T-helper 17 cell (primary cell): ENCODE measurements at regions not wholly inside any gene's neighbourhood (a gene's known extent, or its start where the extent isn't known, plus 50 kb on each side); places are given as distances from the start of the nearest gene placed in this dataset.
"Not testable (repeated sequence)": the region's sequence is repeated elsewhere in the genome, so short reads cannot be mapped to it uniquely, and the experiment has no call there.

Source experiments
- ATAC-seq: fragments of 150-1000 bp; cut with Tn5 transposase; 2 replicates; pipeline ENCODE4 v1.10.0; 2021; ENCODE audit warnings: mild to moderate bottlenecking, moderate library complexity
- DNase-seq, 3 donors: peaks; one replicate each; pipeline versions ENCODE4 v3.0.0 to v3.0.0-alpha.2; 2020 to 2021
- H3K9me3 ChIP-seq: one replicate; pipeline ENCODE4 v1.7.0; 2013; ENCODE audit warnings: low read length, mild to moderate bottlenecking; ENCODE audit not compliant: control insufficient read depth, poor library complexity, severe bottlenecking
- H3K27ac Mint-ChIP-seq: one replicate; pipeline ENCODE4 v1.8.0; 2022; ENCODE audit warnings: mild to moderate bottlenecking, moderate library complexity, mixed read lengths
- H3K27me3 Mint-ChIP-seq: one replicate; pipeline ENCODE4 v1.8.0; 2022; ENCODE audit warnings: mixed read lengths
- H3K36me3 Mint-ChIP-seq: one replicate; pipeline ENCODE4 v1.8.0; 2022; ENCODE audit warnings: low read depth, mixed read lengths
- H3K4me1 Mint-ChIP-seq: one replicate; pipeline ENCODE4 v1.8.0; 2022; ENCODE audit warnings: mild to moderate bottlenecking, mixed read lengths
- H3K4me3 Mint-ChIP-seq: one replicate; pipeline ENCODE4 v1.8.0; 2022; ENCODE audit warnings: mild to moderate bottlenecking, moderate library complexity, mixed read lengths

GRCh38 chr13:111661052-111661451 is 340.6 kb downstream of the TEX29 start:
- no peaks in the 10 kb centered on the region for H3K36me3 Mint-ChIP-seq
- no peak overlapping the region for H3K27ac Mint-ChIP-seq
- H3K4me1 Mint-ChIP-seq = peaks cover 3% of the 10 kb centered on the region
- H3K4me3 Mint-ChIP-seq = no peak overlapping the region
- no peaks in the 10 kb centered on the region for H3K9me3 ChIP-seq
- no peak for ATAC-seq
- DNase-seq = no peak
- H3K27me3 Mint-ChIP-seq = peaks cover 35% of the 10 kb centered on the region

DNA sequence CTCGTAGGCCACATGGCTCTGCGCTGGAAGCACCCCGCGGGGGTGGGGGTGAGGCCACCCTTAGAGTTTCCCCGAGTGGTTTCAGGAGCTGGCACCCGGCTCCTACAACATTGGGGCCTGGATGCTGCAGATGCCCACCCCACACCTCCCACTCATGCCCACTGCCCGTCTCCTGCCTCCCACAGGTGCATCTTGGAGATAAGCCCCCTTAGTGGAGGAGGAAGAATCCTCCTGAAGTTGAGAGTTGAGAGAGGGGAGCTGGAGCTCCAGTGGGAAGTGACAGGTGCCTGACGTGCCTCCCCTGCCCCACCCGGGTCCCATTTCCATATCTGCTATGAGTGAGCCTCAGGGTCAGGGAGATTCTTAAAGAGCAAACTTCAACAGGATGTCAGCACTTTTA is 341.3 kb downstream of the TEX29 start:
- no peaks in the 10 kb centered on the region for H3K9me3 ChIP-seq
- no peaks in the 10 kb centered on the region for H3K36me3 Mint-ChIP-seq
- ATAC-seq (no peak), DNase-seq (no peak)
- no peak overlapping the region for H3K27ac Mint-ChIP-seq
- H3K4me3 Mint-ChIP-seq = no peak overlapping the region
- H3K4me1 Mint-ChIP-seq = peaks cover 3% of the 10 kb centered on the region
- H3K27me3 Mint-ChIP-seq = peaks cover 28% of the 10 kb centered on the region

GRCh38 chr13:111662451-111662850 is 342.0 kb downstream of the TEX29 start:
- Mint-ChIP-seq H3K4me1 (peaks cover 3% of the 10 kb centered on the region), H3K27ac (no peak overlapping the region), H3K27me3 (peaks cover 24% of the 10 kb centered on the region), H3K36me3 (no peaks in the 10 kb centered on the region), H3K4me3 (no peak overlapping the region)
- no peaks in the 10 kb centered on the region for H3K9me3 ChIP-seq
- DNase-seq = no peak
- no peak for ATAC-seq

- no peaks in the 10 kb centered on the region for H3K9me3 ChIP-seq
- peaks cover 24% of the 10 kb centered on the region for H3K27me3 Mint-ChIP-seq
- H3K36me3 Mint-ChIP-seq = no peaks in the 10 kb centered on the region
- no peak overlapping the region for H3K4me3 Mint-ChIP-seq
- H3K4me1 Mint-ChIP-seq = peaks cover 3% of the 10 kb centered on the region
- DNase-seq (no peak), ATAC-seq (no peak)
- no peak overlapping the region for H3K27ac Mint-ChIP-seq
Measured at GRCh38 chr13:111662895-111663294, 342.5 kb downstream of the TEX29 start.

DNA sequence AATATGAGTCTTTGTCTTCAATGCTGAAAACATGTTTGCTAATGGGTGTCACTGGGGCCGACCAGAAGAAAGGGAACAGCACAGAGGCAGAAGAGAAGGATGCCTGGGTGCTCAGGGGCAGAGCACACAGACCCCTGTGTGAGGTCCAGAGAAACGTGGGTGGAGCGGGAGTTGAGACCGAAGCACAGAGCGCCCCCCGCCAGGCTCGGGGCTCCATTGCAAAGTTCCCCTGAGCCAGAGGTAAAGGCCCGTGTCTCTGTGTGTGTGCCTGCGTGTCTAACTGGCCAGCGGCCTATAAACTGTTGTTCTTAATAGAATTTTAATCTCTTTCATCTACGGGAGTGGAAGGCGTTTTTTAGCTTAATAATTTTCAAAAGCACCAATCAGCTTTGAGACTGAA is 343.1 kb downstream of the TEX29 start:
- no peaks in the 10 kb centered on the region for H3K9me3 ChIP-seq
- DNase-seq (no peak), ATAC-seq (no peak)
- peaks cover 18% of the 10 kb centered on the region for H3K27me3 Mint-ChIP-seq
- no peak overlapping the region for H3K27ac Mint-ChIP-seq
- H3K36me3 Mint-ChIP-seq = no peaks in the 10 kb centered on the region
- H3K4me1 Mint-ChIP-seq = peaks cover 3% of the 10 kb centered on the region
- no peak overlapping the region for H3K4me3 Mint-ChIP-seq

DNA sequence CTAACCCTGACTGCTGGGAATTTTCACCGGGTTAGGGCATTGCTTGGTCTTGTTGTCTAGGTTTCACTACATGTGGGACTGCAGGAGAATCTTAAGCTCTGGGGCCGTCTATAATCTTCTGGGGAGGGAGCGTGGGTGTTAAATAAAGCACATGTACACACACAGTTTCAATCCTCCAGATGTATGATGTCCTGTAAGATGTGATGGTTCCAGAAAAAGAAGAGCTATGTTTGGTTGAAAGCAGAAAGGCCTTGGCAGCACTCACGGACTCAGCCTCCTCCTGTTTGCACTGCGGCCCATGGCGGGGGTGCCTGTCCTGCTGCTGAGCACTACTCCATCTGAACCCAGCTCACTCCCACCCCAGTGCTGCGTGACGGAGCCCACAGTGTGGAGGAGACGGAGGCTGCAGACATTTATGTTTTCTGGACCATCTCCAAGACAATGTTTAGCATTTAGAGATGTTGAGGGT is 343.5 kb downstream of the TEX29 start:
- H3K27ac Mint-ChIP-seq = no peak overlapping the region
- H3K36me3 Mint-ChIP-seq = no peaks in the 10 kb centered on the region
- H3K4me3 Mint-ChIP-seq = no peak overlapping the region
- ATAC-seq (no peak), DNase-seq (no peak)
- H3K9me3 ChIP-seq = no peaks in the 10 kb centered on the region
- peaks cover 3% of the 10 kb centered on the region for H3K4me1 Mint-ChIP-seq
- H3K27me3 Mint-ChIP-seq = peaks cover 18% of the 10 kb centered on the region

GRCh38 chr13:111664696-111665095 is 344.3 kb downstream of the TEX29 start:
- Mint-ChIP-seq H3K27ac (no peak overlapping the region), H3K36me3 (no peaks in the 10 kb centered on the region), H3K4me3 (no peak overlapping the region), H3K27me3 (peaks cover 18% of the 10 kb centered on the region), H3K4me1 (peaks cover 3% of the 10 kb centered on the region)
- no peak for DNase-seq
- no peak for ATAC-seq
- H3K9me3 ChIP-seq = no peaks in the 10 kb centered on the region

GRCh38 chr13:111665691-111666095 is 345.3 kb downstream of the TEX29 start:
- H3K27me3 Mint-ChIP-seq = peaks cover 18% of the 10 kb centered on the region
- ATAC-seq (no peak), DNase-seq (no peak)
- no peaks in the 10 kb centered on the region for H3K36me3 Mint-ChIP-seq
- peaks cover 3% of the 10 kb centered on the region for H3K4me1 Mint-ChIP-seq
- H3K27ac Mint-ChIP-seq = no peak overlapping the region
- no peaks in the 10 kb centered on the region for H3K9me3 ChIP-seq
- no peak overlapping the region for H3K4me3 Mint-ChIP-seq

DNA sequence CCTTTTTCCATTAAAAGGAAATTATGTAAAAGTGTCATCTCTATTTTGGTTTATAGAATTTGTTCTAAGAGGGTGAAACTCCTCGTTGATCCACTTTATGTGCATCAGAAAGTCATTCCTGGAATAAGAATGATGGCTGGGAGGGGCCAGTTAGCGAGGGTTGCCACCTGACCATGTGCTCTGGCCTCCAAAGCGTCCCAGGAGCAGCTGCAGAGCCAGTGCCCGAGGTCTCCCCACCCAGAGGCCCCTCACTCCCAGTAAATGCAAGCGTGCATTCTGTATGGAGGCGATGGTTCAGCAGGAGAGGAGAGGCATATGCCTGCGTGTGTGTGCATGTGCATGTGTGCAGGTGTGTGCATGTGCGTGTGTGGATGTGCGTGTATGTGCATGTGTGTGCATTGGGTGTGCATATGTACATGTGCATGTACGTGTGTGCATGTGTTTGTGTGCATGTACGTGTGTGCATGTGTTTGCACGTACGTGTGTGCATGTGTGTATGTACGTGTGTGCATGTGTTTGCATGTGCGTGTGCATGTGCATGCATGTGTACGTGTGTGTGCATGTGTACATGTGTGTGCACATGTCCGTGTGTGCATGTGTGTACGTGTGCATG is 345.8 kb downstream of the TEX29 start:
- H3K27ac Mint-ChIP-seq = no peak overlapping the region
- no peak overlapping the region for H3K4me3 Mint-ChIP-seq
- no peak for ATAC-seq
- peaks cover 15% of the 10 kb centered on the region for H3K27me3 Mint-ChIP-seq
- H3K4me1 Mint-ChIP-seq = peaks cover 3% of the 10 kb centered on the region
- H3K9me3 ChIP-seq = no peaks in the 10 kb centered on the region
- no peaks in the 10 kb centered on the region for H3K36me3 Mint-ChIP-seq
- no peak for DNase-seq

- H3K4me1 Mint-ChIP-seq = peaks cover 3% of the 10 kb centered on the region
Measured at GRCh38 chr13:111667757-111668156, 347.3 kb downstream of the TEX29 start.

DNA sequence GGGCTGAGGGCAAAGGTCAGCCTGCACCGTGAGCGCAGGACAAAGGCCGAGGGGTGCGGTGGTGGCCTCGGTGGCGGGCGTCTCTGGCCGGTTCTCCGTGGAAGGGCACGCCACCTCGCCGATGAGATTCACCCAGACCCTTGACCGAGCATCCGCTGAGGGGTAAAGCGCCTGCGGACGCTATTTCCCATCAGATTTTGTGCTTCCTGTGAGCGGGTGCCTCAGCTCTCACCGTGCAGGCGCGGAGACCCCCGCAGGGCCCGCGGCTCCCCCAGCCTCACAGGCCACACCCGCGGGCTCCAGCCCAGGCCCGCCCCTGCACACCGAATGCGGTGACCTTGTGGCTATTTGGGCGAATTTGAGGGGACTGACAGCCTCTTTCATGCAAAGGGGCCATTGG is 348.0 kb downstream of the TEX29 start:
- Mint-ChIP-seq H3K27ac (no peak overlapping the region), H3K4me3 (no peak overlapping the region), H3K4me1 (peaks cover under 1% of the 10 kb centered on the region), H3K36me3 (no peaks in the 10 kb centered on the region), H3K27me3 (peaks cover 8% of the 10 kb centered on the region)
- no peak for ATAC-seq
- H3K9me3 ChIP-seq = no peaks in the 10 kb centered on the region
- no peak for DNase-seq

More at GRCh38 chr13:111667757-111668156, 347.3 kb downstream of the TEX29 start:
- no peak for DNase-seq
- H3K4me3 Mint-ChIP-seq = no peak overlapping the region
- no peaks in the 10 kb centered on the region for H3K36me3 Mint-ChIP-seq
- no peak for ATAC-seq
- H3K9me3 ChIP-seq = no peaks in the 10 kb centered on the region
- no peak overlapping the region for H3K27ac Mint-ChIP-seq
- peaks cover 10% of the 10 kb centered on the region for H3K27me3 Mint-ChIP-seq

DNA sequence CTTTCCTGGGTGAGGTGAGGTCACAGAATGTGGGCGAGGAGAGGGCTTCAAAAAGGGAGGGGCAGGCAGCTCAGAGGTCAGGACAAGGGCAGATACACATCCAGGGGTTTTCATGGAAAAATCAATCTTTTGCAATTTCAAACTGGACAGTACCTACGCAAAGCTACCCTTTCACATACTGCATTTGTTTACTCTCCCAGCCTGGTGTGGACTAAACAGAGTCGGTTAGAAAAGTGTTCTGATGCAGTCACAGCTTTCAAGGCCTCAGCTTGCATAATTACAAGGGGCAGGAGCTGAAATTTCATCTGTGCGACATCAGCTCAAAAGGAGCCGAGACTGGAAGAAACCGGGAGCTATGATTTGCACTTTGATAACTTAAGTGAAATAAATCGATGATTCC is 351.8 kb downstream of the TEX29 start:
- not testable (repeated sequence) for H3K4me3 Mint-ChIP-seq, H3K27ac Mint-ChIP-seq, ATAC-seq, H3K36me3 Mint-ChIP-seq, H3K9me3 ChIP-seq, H3K4me1 Mint-ChIP-seq, H3K27me3 Mint-ChIP-seq, DNase-seq

- H3K4me1 Mint-ChIP-seq, H3K36me3 Mint-ChIP-seq, H3K4me3 Mint-ChIP-seq, ATAC-seq, H3K27ac Mint-ChIP-seq, DNase-seq, H3K9me3 ChIP-seq, H3K27me3 Mint-ChIP-seq: not testable (repeated sequence)
Measured at GRCh38 chr13:111678120-111678882, 357.9 kb downstream of the TEX29 start.

DNA sequence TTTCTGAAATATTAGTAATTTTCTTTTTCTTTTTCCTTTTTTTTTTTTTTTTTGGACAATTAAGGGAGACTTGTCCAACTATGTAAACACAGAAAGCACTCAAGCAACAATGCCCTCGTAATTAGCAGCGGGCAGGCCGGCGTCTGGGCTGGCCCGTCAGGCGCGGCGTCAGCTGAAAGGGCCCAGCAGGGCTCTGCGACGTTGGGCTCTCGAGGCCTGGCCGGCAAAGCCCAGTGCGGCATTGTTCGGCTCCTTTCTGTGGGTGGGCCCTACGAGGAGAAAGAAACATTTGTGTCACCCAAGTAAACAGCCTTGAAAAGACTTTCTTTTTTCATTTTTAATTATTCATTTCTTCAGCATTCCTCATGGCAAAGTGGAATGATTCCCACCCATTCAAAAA is 359.2 kb downstream of the TEX29 start:
- not testable (repeated sequence) for H3K36me3 Mint-ChIP-seq, H3K4me3 Mint-ChIP-seq, H3K27me3 Mint-ChIP-seq, ATAC-seq, H3K27ac Mint-ChIP-seq, DNase-seq, H3K4me1 Mint-ChIP-seq, H3K9me3 ChIP-seq
